AML-193 (cell line): ENCODE measurements at regions not wholly inside any gene's neighbourhood (a gene's known extent, or its start where the extent isn't known, plus 50 kb on each side); places are given as distances from the start of the nearest gene placed in this dataset.

ENCODE experiments used
- DNase-seq, 2 experiments: peaks; one replicate each; lab custom pipeline; 2025; lab: John Stamatoyannopoulos, UW

DNA sequence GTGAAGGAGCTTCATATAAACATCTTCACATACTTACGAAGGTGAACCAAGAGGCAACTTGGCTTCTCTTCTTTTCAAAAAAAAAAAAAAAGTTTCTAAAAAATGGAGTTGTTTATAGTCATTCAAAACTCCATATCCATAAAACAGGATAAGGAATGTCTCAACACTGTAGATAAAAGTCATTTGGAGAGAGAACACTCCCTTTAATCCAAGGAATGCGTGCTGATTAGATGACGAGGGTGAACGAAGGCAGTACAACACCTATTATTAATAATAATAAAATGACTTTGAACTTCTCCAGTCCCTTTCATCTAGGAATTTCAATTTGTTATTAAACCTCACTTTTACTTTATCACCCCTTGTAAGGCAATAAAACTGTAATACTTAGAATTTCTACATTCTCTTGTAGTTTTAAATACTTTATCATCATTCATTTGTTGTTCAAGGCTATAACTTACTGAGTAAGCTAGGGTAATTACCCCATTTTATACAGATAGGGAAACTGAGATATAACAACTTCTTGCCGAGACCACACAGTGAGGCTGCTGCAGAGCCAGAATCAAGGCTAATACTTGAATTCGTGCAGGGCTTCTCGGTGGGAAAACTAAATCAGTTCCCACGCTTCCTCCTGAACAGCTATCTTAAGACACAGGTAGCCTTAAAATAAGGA is 377.1 kb downstream of the EFNA5 start:
- no peak for DNase-seq

DNA sequence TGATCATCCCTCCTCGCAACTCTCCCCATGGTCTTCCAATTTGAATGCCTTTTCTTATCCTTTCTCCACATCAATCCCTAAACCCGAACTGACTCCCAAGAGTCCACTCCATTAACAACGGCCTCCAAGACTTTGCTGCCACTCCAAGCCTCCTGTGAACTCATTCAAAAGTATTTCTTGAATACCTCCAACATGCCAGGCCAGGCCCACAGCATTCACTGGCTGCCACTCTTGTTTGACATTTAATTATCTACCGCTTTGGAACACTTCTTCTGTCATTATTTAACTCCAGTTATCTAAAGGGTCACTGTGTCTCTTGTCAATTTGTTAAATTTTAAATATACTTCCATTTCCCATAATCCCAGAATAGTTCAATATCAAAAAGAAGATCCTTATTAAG is 378.9 kb downstream of the EFNA5 start:
- no peak for DNase-seq

DNA sequence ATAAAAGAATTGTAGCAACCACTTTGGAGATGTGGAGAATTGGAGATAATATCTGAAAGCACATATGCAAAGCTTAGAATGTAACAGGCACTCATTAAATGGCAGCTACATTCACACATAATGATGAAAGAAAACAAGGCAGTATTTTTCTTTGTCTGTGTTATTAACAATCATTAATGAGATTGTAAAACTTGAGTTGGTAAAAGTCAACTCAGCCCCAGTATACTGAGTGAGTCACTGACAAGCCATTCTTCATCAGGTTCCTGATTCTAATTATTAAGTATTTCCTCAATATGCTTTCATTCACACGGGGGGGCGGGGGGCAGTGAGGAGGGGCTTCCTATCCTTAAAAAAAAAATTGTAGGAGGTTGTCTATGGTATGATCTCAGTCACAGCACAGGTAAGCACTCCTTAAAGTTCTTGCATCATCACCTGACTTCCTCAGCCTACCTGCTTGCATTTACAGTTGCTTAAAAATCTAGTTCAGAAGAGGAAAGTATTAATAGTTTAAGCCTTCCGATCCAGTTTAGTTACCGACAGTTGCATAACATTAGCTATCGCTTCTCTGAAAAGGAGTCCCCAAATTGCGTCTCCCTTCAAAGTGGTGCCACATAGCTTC is 379.8 kb downstream of the EFNA5 start:
- no peak for DNase-seq

DNA sequence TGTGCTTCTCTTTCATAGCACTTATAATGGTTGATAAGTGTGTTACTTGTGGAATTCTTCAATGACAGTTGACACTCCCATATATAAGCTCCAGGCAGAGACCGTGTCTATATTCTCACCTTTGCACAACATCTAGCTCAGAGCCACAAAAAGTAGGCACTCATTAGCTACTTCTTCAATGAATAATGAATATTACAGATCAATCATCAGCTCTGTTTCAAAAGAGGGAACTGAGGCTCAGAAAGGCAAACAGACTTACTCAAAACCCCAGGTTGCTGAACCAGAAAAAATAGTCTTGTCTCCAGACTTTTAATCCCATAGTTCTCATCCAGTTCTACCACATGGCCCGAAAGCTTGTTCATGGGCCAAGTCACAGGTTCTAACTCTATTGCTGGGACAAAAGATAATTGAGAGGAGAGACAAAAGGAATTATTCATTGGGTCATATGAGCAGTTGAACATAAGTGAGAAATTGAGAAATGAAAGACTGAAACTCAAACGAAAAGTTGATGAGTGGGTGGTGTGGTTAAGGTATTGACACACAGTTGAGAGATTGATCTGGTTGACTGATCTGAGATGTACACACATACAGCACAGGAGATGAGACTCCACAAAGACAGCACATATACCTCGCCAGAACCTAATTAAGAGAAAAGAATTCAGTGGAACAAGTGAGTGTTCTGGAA is 381.6 kb downstream of the EFNA5 start:
- no peak for DNase-seq

DNA sequence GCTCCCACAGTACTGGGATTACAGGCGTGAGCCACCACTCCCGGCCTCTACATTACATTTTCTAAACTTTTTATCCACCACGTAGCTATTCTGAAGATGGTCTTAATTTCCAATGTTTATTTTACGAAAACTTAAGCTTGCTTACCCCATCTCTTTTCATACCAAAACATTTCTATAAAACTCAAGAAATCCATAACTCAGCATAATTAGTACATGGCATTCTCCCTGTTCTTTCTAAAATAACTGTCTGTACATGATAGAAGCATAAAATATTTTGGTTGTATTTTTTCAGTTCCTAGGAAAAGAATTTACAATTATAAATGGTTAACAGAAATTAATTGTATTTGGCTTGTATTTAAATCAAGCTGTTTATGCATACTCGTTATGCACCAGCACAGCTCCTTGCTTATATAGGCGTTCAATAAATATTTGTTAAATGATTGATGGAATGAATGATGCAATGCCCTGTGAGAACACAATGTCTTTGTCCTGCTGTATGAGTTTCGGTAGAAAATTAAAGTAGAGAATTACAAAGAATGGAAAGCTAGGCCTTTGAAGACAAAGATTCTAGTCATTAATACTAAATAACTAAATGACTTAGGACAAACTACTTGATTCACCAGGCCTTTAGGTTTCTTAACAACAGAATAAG is 384.2 kb downstream of the EFNA5 start:
- DNase-seq: no peak

DNA sequence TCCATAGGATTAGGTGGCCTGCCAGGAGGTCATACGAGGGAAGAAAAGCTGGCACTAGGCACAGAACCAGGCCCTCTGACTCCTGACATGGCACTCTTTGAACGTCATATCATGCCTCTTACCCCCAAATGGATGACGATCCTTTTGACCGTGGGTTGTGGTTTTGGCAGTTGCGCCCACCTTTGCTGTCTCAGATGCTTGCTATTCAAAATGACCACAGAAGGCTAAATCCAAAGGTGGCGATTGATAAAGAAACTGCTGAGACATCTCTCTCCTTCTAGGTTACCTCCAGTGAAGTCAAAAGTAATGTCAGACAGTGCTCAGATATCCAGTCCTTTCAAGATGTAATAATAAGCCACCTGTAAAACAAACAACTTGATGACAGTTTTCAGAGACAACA is 385.0 kb downstream of the EFNA5 start:
- no peak for DNase-seq

DNA sequence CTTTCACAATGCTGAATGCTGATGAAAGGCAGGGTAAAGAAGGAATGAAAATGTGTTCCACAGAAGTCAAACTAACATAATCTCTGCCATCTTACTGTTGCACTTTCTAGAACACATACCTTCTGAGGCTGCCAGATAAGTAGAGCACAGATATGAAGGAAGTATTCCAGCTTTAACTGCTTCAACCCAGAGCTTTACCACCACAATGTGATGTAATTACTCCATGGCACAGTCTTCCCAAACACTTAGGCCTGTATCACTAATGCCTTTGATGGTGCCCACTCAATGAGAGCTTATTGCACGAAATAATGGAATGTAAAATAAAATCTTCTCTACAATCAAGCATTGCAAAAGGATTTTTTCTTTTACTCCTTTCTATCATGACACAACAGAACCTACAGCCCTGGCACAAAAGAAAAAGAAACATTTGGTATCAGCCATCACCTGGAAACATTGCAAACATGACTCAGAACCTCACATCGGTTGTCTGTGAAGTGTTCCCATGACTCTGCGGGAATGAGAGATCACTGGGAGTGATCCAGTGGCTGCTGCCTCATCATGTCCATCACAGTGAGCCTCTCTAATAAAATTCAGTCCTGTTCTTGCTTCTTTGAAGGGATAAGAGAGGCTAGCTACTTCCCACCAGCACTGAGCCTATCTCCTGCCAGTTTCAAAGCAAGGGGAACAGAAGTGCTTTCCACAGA is 385.8 kb downstream of the EFNA5 start:
- DNase-seq: no peak

DNA sequence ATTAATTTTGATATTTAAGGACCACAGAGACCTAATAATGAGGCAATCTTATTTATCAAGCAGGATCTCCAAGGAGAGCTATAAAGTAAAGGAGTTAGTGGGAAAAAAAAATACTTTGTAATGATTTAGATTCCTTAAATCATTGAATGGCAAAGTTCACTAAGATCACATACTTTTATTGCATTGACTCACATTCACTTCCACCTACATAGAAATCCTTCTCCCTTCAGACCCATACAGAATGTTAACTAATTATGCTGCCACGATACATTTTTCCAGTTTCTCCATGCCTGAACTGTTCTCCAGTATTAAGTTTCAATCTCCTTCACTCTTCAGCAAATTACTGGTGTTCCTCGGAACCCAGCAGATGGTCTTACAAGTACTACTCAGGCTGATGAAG is 388.7 kb downstream of the EFNA5 start:
- no peak for DNase-seq

DNA sequence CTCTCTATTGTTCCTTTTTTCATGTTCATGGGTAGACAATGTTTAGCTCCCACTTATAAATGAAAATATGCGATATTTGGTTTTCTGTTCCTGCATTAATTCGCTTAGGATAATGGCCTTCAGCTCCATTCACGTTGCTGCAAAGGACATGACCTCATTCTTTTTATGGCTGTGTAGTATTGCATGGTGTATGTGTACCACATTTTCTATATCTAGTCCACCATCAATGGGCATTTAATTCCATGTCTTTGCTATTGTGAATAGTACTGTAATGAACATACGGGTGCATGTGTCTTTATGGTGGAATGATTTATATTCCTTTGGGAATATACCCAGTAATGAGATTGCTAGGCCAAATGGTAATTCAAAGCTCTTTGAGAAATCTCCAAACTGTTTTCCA is 392.0 kb downstream of the EFNA5 start:
- no peak for DNase-seq

DNA sequence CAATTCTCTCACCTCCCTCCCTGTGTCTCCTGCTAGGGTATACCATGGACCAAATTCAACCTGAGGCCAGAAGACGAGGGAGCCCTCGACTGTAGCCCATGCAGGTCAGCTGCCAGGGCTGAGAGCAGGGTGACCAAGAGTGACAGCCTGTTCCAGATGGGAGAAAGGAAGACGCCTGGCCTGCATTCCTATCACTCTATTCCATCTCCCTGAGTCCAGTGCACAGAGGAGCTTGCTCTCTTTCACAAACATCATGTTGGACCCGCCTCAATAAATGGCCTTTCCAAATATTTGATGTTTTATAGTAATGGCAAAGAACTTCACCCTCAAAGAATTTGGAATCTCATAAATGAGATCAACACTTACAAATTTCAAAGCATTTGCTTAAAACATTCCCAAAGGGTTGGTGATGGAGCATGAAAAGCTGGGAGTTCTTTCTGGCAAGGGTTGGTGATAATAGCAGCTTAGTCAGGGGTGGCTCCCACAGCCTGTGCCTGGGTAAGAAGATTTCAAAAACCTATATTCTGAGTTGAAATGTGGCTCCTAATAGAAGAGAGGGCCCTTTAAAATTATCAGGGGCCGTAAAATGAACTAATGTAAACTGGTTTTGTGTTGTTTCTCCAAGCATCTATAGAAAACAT is 393.1 kb downstream of the EFNA5 start:
- DNase-seq: no peak

DNA sequence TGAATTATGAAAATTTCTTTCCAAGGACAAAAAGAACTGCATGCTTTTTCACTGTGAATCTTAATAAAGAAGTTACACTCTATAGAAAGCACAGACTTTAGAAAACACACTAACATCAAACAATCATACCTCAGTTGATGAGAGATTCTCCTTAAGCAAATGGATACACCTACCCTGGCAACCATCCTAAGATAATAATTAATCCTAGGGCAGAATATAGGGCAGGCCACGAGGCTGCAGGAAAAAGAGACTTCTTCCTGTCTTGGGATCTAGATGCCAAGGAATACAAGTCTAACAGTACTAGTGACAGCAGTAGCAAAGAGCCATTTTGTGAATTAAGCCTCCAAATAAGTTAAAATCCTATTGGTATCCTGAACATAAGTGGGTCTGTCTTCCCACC is 395.4 kb downstream of the EFNA5 start:
- DNase-seq: no peak

DNA sequence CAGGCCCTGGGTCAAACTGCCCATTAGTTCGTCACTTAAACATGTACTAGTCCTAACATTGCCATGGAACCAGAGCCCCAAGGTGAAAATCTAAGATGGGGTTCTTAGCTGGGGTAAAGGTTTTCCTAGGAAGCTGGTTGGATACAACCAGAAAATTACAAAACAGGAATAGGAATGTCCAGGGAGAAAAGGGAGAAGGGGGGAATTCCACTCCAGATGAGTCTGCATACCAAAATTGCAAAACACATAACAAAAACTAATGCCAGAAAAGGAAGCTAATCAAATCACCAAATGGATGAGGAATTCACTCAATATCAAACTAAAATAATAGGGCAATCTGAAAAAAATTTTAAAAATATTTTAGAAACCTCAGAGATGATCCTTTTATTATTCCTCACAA is 396.2 kb downstream of the EFNA5 start:
- no peak for DNase-seq

DNA sequence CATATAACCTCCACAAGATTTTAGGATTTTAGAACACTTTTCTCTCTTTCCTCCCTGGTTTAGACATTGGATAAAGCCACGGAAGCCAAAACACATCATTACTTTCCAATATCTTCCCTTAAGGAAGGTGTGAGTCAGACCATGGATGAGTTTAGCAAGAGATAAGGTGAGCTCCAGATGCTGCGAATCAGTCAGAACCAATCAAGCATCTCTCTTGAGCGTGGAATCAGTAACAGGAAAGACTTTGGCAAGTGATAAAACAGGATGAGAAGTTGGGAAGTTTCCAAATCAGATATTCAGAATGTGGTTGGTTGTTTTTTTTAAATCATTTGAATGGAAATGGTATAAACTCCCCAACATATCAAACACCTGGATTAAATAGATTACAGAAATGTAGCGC is 397.8 kb downstream of the EFNA5 start:
- no peak for DNase-seq

DNA sequence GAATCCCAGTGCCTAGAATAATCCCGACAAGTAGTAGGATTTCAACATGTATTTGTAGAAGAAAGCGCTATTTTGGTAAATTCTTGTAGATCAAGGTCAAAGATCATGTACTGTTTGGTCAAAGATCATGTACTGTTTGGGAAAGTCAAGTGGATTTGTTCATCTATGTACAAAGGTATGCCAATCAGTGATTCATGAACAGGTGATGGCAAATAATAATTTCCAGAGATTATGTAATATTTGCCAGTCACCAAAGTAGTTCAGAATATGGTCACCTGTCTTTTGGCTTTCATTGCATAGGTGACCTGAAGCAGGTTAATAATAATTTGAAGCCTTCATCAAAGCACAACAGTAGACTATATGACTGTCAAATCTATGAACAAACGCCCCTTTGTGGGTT is 398.2 kb downstream of the EFNA5 start:
- DNase-seq: no peak

DNA sequence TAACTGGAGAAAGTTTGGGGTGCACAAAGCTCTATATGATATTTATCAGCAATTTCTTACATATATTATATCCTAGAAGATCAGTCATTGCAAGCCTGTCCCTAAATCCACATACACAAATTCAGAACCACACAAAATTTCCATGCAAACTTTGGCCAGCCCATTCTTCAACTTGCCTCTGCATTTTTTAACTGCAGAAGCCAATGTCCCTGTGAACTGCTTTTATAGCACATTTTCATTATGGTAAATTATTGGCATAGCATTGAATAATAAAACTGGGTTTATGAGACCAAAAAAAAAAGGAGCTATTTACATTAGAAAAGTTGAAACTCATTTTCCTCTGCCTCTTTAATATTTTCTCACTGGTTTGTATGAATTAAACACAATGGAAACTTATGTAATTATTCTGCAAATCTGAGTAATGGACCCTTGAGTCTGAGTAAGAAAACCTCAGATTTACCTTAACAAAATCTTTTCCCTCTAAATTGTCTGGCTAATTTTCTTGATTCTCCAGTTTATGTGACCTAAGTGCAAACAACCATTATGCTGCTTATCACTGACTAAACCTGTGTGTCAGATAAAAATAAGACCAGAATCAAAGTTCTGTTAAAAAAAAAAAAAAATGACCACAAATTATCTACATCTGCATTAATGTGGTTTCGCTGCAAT is 398.9 kb downstream of the EFNA5 start:
- no peak for DNase-seq

DNA sequence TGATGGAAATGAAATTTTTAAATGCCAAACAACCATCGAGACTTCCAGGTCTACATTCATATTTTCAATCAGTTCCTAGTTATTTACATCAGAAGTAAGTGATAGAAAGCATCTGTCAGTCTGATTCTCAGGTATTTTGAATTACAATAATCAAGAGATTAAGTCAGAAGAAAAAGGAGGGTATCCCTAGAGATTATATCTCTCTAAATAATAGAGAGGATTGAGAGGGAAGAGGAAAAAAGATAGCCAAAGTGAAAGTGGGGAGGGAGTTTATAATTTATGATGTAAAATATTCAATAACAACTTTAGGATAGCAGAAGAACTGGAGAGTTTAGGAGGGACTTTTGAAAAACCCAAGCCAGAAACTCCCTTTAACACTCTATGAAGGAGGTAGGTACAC is 400.2 kb downstream of the EFNA5 start:
- no peak for DNase-seq

DNA sequence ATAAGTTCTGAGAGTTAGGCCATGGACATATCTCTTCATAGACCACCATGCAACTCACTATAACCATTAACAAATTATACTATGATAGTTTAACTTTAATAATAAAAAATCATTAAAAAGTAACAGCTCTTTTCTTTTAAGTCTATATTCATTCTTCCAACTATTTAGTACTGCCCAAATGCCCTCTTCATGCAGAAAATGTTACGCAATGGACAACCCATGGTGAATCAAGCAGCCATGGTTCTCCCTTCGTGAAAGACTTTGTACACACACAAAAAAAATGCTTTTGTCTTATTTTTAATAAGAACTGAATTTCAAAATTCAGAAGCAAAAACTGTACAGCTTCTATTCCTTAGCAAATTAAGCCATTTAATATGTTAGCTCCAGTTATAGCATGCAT is 401.1 kb downstream of the EFNA5 start:
- DNase-seq: no peak

DNA sequence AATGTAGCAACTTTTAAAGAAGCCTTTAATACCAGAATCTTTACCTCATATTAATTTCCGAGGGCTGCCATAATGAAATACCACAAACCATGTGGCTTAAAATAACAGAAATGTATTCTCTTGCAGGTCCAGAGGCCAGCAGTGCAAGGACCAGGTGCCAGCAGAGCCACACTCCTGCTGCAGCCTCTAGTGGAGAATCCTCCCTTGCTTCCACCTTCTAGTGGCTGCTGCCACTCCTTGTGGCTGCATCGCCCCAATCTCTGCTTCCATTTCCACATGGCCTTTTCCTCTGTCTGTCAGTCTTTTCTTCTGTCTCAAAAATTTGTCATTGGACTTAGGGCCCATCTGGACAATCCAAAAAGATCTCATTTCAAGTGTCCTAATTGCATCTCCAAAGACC is 401.5 kb downstream of the EFNA5 start:
- DNase-seq: no peak

DNA sequence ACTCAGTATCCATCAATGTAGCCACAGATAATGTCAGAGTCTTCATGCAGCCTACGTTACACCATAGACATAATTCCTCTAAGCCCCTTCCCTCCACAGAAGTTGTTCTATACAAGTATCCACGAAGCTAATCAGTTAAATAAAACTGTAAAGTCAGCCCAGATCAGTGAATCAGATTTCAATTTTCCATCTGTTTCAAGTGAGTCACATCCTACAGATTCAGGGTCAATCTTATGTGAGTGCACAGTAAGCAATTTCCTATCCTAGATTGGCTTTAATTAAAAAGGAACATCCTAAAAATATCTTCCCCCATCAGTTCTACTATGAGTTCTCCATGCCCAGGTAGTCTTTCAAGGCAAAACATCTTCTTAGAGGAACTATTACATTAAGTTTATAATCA is 402.5 kb downstream of the EFNA5 start:
- DNase-seq: no peak

DNA sequence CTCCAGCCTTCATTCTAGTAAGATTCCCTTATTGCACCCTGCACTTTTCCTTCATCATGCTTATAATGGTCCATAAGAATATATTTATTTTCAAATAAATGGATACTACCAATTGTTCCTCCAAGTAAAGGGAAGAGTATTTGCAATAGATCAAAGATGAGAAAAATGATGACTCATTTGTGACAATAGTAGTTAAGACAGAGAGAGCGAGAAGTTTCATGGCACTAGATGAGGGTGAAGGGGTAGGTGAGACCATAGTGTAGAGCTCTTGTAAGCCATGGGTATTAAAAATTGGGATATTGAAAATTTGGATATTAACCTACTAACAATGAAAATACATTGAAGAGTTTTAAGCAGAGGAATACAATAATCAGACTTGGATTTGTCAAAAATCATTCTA is 404.6 kb downstream of the EFNA5 start:
- no peak for DNase-seq

DNA sequence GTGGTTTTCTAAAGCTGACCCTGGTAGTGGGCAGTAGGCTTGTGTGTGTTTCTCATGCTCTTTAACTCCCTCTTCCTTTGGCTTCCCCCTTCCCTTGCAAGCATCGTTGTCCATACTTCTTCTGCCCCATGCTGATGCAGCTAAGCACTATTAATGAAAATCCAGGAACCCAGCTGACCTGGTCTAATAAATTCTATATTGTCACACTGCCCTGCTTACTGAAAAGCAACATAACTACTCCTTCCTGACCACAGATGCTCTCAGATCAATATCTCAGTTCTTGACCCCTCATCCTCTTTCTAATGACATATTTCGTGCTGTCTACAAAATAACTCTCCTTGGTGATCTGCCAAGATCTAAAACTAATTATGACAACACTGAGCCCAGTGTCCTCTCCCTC is 405.5 kb downstream of the EFNA5 start:
- DNase-seq: no peak
